CD1c-positive myeloid dendritic cell (primary cell): ENCODE measurements at regions not wholly inside any gene's neighbourhood (a gene's known extent, or its start where the extent isn't known, plus 50 kb on each side); places are given as distances from the start of the nearest gene placed in this dataset.
A peak's percentile ranks its signal among the peaks of the same experiment; 100 is the strongest.

Experiments used
- DNase-seq: peaks from one replicate; pipeline ENCODE4 v3.0.0-alpha.2; 2016; ENCODE audit errors: extremely low spot score

DNA sequence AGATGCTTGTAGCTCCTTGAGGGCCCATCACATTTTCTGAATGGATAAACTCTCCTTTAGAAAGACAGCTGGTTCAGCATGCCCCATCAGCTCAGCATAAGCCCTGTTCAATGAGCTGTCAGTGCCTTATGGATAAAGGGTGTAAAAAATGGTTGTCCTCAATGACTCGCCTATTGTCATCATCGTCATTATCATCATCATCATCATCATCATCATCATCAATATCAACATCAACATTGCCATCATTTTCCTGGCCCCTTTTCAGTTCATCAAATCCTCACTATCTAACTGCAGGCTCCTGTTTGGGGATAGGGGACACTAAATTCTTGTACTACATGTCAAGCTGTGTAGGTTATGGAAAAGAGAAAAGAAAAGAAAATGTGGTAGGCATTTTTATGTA, 310.7 kb upstream of the MTNR1B start:
- no peak for DNase-seq

DNA sequence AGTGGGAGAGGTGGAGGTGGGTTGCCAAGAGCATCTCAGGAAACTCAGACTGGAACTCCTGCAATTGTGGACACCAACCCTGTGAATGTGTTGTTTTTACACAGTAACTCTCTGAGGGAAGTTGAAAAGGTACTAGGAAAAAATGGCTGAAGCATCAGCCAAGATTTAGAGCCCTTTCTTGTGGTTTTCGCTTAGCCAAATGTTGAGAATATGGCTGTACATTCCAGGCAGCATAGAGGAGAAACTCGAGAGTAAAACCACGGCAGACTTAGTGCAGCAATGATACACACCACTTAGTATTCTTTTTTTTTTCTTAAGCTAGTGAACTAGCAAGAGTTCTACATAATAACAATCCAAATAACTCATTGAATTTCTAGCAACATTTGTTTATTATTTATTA, 309.7 kb upstream of the MTNR1B start:
- DNase-seq: no peak

DNA sequence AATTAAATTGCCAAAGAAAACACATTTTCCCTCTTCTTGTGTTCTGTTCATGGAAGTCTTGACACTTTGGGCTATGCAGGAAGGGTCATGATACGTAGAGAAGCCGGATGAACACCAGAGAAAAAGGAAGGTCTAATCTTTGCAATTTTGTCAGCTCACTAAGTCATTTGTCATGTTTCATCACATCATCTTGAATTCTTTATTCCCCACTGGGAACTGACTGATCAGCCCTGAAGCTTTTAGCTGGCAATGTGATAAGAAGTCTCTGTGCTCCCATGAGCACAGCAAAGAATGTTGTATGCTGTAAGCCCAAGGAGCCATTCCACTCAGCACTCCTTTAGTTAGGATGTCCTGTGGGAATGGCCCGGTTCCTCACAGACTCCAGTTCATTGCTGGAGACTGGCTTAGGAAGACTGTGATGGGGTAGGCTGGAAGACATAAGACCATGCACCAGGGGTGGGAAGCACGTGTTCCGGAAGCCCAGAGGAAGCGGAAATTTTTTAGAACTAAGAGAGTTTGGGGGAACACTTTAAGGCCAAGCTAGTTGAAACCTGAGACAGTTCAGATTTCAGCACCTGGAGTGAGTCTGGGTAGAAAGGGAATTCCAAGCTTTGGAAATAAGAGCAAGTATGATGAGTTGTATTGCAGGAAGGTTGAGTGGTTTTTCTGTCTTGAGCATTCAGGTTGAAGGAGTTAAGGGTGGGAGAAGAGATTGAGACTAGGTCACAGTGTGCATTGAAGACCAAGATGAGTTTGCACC, 306.7 kb upstream of the MTNR1B start:
- no peak for DNase-seq

DNA sequence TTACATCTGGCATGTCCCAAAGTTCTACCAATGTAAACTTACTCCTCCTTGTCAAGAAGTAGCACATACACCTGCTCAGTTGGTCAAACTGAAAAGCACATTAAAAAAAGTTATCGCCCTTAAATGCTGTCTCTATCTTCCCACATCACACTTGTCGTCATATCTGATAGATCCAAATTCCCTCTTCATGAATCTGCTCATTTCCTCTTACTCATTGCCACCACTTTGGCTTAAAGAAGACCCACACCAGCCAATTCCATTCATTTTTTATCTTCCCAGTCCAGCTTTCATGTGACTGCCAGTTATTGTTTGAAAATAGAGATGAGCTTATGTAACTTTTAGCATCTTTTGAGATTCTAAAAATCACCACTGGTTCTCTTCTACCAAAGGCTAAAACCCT, 305.9 kb upstream of the MTNR1B start:
- no peak for DNase-seq

DNA sequence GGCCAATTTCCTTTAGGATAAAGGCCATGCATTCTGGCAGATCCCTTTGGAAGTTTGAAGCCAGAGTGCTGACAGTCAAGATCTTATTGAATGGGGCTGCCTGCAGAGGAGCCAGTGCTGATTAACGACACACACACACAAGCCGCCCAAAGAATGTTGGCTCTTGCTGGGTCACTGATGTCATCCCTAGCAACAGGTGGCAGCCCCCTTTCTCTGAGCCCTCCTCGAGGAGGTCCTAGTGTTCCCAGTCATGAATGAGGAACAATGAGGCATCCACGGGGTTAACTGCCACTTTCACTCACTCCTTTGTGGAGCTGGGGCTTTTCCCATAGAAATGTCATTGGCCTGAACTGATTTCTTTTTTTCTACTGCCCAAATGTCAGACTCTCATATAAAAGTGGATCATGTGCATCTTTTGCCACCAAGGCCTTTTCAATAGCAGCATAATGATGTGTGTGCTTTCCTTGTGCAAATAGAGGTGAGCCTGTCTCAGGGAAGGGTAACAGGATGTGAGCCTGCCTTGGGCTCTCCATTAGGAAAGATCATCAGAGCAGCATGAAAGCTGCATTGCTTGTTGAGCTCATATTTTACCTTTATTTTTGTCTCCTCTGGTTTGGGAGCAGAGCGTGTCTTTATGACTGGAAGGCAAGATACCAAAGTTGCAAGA, 301.8 kb upstream of the MTNR1B start:
- no peak for DNase-seq

DNA sequence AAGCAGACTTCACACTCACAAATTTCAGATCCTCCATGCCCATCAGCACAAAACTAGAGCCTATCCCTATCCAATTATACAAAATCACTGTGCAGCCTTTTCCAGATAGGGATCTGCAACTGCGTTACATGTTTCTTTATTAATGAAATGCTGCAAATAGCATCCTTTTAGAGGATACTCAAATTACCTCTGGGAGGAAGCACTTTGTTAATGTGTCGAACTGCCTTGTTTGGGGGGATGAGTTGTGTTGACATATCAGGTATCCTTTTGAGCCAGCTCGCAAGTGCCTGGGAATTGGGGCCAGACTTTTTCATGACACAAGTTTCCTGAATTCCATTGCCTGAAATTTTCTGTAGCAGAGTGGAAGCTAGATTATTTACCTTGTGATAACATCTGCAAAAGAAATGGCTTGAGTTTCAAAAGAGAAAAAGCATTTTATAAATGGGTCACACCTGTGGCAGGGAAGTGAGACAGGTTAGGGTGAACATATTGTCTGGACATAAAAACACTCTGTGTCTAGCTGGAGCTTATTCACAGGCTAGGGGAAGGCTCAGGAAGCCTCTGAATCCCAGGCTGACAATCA, 299.1 kb upstream of the MTNR1B start:
- DNase-seq: no peak

DNA sequence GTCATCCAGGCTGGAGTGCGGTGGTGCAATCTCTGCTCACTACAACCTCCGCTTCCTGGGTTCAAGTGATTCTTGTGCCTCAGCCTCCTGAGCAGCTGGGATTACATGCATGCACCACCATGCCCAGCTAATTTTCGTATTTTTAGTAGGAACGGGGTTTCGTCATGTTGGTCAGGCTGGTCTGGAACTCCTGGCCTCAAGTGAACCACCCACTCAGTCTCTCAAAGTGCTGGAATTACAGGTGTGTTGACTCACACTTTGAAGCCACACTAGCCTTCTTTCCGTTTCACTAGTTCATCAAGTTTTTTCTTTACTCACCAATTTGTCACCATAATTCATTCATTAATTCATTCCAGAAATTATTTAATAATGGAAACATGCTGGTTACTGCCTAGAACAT, 298.4 kb upstream of the MTNR1B start:
- DNase-seq: no peak

DNA sequence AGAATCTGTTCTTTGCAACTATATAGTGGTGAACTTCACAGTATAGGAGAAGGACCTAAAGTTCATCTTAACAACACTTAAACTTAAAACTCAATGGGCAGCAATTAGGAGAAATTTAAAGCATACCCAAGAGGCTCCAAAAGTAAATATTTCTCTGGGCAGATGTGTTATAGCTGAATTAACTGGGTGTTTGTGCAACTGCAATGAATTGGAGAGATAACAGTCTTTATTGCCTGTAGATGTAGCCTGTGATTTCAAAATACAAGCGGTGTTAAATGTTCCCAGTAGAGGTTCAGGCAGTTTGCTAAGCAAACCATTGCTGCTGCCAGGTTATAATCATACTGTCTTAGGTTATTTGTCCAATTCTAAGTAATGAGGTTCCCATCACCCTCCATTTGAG, 294.1 kb upstream of the MTNR1B start:
- DNase-seq: no peak

DNA sequence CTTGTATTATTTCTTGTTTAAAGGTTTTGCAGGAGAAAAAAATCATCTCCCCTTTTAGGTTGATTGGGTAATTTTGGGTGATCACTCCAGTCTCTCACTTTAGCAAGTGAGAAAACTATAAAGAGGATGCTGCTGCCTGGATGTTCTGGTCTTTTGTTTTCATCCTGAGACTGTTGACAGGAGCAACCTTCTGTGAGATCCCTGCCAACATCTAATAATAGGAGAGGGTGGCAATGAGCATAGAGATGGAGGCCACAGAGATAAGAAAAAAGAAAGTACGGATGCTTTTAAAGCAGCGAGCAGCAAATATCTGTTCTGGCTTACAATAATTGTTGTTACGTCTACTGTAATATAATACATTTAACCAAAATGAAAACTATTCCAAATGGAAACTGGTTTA, 293.6 kb upstream of the MTNR1B start:
- DNase-seq: no peak

DNA sequence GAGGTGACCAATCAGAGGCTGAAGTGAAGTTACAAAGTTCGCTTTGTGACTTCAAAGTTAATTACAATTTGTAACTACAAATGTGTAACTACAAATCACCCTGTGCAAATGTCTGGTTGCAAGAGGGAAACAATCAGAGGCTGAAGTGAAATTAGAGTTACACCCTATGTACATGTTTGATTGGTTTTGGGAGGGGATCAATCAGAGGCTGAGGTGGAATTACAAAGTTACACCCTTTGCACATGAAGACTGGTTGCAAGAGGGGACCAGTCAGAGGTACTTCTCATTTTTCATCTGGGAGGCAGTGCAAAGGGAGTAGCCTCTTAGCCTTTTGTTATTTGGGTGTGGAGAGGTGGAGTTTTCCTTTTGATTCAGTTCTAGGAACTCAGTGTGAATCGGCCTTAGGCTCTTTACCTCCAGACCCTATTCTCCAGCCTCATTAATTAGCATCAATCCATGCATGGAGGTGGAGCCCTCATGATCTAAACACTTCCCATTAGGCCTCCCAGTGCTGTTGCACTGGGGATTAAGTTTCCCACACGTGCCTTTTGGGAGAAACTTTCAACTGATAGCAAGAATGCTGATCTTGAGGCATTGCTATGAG, 291.3 kb upstream of the MTNR1B start:
- DNase-seq: no peak

DNA sequence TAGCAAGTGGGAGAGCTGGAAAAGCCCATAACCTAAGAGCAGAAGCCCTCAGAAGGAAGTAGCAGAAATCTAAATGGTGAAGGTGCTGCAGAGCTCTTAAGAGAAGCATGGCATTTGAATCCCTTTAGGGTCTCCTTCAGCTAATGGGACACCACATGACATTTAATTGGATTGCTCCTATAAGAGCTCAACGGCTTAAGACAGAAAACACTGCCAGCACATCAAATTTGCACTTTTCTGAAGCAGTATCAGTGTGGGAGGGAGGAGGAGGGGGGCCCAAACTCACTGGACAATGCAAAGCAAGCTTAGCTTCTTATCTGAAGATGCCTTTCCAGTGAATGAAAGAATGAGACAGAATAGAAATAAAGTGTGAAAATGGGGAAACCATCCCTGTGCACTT, 287.9 kb upstream of the MTNR1B start:
- no peak for DNase-seq

DNA sequence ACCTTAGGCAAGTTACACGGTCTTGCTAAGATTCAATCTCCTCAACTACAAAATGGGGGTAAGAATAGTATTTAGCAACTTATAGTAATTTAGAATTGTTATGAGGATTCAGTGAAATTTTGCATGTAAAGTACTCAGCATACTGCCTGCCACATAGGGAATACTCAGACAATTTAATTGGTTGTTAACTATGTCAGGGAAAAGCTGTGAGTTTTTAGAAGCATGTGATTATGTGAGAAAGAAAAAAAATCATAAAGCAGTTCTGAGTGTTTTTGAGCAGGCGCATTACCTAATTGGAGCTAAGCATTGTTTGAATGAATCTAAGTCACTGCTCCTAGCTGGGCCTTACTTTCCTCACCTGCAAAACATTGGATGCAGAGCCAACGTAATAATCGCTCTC, 287.3 kb upstream of the MTNR1B start:
- no peak for DNase-seq

DNA sequence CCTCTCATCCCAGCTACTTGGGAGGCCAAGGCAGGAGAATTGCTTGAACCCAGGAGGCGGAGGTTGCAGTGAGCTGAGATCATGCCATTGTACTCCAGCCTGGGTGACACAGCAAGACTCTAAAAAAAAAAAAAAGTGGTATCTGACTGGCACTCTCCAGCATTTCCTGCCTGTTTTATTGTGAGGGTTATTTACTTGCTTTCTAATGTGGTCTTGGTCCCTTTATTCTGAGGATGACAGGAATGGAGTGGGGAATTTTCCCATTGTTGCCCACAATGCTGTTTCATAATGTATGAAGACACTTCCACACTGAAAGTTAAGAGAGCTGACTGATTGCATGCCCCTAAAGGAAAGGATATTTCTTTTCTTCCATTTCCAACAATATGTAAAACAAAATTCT, 286.5 kb upstream of the MTNR1B start:
- no peak for DNase-seq

DNA sequence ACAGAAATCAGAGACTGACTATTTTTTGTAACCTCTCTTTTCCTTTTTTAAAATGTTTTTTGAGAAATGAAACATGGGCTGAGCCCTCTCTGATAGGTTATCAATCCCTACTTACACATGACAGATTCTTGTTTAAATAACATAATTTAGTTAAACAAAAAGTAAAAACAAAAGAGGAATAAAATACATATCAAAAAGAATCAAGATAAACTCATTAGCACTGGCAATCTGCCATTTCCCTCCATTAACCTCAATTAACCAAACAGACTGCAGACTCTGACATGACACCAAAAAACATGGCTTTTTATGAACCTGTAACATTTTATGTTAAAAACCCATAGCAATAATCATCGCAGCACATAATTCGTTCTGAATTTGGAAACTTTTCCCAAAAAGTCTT, 284.4 kb upstream of the MTNR1B start:
- DNase-seq: no peak

DNA sequence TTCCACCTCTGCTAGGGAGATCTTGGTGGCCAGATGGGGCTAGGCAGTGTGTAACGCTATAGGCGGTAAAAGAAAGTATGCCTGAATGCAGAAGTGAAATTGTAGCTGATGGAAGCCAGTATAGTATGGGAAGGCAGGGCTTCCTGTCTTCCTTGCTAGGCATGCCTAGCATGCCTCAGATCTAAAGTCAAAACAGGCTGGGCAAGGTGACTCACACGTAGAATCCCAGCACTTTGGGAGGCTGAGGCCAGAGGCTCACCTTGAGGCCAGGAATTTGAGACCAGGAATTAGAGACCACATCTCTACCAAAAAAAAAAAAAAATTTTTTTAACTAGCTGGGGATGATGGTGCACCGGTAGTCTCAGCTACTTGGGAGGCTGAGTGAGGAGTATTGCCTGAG, 281.7 kb upstream of the MTNR1B start:
- no peak for DNase-seq

DNA sequence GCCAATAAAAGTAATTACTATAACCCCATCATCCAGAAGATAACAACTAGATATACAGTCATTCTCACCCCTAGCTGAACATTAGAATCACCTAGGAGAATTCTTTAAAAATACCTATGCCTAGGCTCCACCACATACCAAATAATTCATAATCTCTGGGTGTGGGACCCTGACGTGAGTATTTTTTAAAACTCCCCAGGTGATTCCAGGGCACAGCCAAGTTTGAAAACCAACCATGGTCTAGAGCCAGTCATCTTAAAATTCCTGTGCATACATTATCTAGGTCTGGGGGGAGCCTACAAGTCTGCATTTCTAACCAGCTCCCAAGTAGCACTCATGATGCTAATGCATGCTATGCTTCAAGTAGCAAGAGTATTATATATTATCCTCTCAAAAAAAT, 281.0 kb upstream of the MTNR1B start:
- DNase-seq: no peak

DNA sequence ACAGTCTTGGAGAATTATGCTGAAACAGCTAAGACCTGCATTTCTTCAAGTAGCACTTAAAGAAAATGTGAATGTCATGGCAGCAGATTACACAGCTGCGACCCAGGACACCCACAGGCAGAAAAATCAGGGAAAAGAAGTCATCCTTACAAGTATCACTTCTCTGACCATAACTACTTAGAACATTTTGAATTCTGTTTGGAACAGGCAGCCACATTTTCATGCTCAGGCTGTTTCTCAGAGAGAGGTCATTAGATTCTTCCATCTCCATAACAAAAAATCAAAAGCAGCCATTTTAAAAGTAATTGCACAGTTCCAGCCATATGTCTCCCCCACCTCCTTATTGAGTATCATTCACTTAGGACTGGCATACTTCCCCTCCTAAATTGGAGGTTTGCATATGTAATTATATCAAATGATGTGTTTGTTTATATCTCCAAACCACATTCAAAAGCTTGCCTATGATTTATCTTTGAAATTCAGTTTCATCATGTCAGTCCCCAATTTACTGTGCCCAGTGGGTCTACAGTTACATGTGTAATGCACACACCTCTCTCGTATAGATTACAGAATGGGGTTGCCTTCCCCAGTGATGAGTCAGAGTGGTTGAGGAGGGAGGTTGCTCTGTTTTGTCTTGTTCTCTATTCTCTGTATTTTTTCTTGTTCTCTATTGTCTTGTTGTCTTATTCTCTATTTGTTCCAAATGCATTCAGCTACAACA, 276.5 kb upstream of the MTNR1B start:
- no peak for DNase-seq

DNA sequence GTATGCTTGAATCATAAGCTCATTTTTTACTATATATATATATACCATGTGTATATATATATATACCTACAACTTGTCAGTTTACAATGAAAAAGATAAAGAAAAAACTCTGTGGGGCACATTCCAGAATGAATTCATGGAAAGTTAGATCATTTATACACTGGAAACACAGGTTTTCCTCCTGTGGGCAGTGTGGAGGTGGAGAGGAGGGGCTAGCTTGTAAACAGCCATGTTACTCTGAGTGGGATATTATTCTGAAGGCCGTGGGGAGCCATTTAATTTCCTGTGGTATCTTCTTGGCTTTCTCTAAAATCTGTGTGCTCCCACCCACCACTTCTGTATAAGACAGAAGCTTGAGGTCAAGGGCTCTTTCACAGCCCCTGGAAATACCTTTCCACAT, 273.4 kb upstream of the MTNR1B start:
- DNase-seq: no peak

DNA sequence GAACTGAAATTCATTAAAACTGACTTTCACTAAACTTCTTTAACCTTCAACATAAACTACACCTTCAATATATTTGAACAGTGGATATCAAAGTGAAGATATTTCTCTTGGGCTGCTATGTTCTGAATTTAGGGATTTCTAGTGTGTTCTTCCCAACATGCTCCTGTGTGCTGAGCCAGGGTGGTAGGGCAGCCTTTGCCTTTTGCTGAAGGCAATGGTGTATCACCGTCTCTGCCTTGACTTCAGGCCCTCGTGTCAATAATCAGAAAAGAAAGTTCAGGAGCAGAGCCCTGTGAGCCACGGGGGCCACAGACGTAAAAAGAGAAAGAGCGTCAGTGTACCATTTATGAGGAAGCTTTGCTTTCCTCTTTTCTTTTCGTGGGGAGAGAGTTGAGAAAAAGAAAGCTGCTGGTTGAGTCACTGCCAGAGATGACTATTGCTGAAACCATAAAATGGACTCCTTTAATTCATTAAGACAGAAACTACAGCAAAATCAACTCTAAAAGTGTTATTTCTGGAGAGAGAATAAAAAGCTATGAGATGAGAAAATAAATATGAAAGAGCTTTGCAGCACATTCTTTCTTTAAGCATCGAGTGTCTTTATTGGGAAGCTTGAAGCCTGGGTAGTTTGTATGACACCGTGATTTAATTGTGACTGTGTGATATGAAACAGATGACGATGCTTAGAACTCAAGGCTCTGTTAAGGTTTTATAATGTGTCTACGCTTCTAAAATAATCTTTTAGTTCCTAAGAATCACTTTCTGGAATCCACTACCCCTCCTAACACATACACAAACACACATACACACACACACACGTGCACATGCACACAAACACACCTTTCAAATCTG, 271.8 kb upstream of the MTNR1B start:
- DNase-seq: peak; percentile 5

DNA sequence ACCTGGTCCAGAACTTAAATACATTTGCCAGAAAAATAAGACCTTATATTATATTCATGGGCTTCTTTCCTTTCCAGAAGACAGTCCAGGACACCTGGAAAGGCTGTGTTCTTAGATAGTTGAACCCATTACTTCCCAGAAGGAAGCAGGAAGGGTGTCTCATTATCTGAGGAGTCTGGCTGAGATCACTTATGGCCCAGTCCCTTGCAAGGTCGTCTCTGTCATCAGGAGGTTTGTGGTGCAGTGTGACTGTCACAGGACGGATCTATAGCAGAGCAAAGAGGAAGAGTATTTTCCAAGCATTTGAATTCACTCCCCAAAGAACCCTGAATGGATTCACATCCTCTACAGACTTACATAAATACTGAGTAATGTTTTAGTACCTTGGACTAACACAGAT, 270.7 kb upstream of the MTNR1B start:
- no peak for DNase-seq

DNA sequence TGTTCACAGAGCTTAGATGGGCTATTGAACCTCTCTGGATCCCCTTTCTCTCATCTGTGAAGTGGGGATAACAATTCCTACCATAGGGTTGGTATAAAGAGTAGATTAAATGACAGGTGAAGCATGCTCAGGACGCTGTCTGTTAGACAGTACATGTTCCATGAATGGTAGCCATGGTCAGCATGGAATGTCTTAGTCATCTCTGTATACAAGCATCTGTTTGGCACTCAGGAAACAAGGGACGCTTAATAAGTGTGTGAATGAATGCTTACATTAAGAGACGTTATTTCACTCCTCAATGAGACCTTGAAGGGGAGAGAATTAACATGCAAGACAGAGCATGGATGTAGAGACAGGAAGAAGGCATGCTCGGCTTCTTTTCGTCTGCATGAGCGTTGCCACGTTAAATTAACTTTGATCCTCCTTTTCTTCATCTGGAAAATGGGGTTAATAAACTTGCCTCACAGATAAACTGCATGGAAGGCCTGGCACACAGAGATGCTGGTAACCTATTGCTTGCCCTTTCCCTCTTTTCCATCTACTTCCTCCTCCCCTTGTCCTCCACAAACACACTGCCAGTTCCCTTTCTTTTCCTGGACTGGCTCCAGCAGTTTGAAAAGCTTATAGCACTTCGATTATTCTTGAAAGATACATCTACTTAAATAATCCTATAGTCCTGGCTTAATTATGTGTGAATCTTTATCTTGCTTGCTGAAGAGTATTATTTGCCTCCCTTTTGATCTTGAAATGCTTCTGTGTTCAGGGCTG, 267.2 kb upstream of the MTNR1B start:
- no peak for DNase-seq
